Pancreas (tissue), 10 donors: ENCODE measurements at regions not wholly inside any gene's neighbourhood (a gene's known extent, or its start where the extent isn't known, plus 50 kb on each side); places are given as distances from the start of the nearest gene placed in this dataset.

Source experiments
- ATAC-seq, 4 donors: fragments of 200-7000 bp; cut with Tn5 transposase; one replicate each; pipeline versions ENCODE4 v1.8.0 to v1.9.1; 2020; ENCODE audit warnings: mild to moderate bottlenecking in 4 of 4, moderate library complexity in 4 of 4
- DNase-seq, 6 donors: peaks; one replicate each; pipeline ENCODE4 v3.0.0-alpha.2; 2020
- FAIRE-seq: peaks from 2 replicates; lab custom pipeline; 2012; peaks lifted over from hg19 to GRCh38; lab: Jason Lieb, UNC
- H3K27ac ChIP-seq, 4 donors: fragments of 200-600 bp; sonication (generic); 1 replicate in 3 of 4; 2 replicates in 1 of 4; pipeline versions ENCODE4 v1.5.0 to v1.8.0; 2020
- H3K27me3 ChIP-seq, 4 donors: fragments of 200-600 bp; one replicate each; pipeline ENCODE4 v1.8.0; 2021
- H3K36me3 ChIP-seq, 3 donors: fragments of 200-600 bp; sonication (generic) in 1 of 3; one replicate each; pipeline versions ENCODE4 v1.5.0 to v1.8.0; 2020 to 2021
- H3K4me1 ChIP-seq, 3 donors: fragments of 200-600 bp; one replicate each; pipeline ENCODE4 v1.8.0; 2021
- H3K4me3 ChIP-seq, 4 donors: fragments of 200-600 bp; sonication (generic) in 2 of 4; one replicate each; pipeline versions ENCODE4 v1.5.0 to v1.8.0; 2020 to 2021
- H3K9me3 ChIP-seq, 4 donors: fragments of 200-600 bp; one replicate each; pipeline ENCODE4 v1.8.0; 2021
- WGBS, 2 donors: extraction: QIAGEN DNeasy Blood & Tissue Kit; methylation state at CpG; one replicate each; pipeline ENCODE4 v1.1.7; 2013; 5-methylcytosine and 5-hydroxymethylcytosine counted together
- intact Hi-C, 3 donors: fragments of 100-400 bp; cut with DNase I; formaldehyde crosslinking; loops; one replicate each; pipeline versions ENCODE4 v1.11.1 to v1.14.2; 2022
- TF ChIP-seq, protein P1 (sequence below), 4 donors: fragments of 200-600 bp; sonication (generic) in 3 of 4; IDR thresholded peaks; one replicate each; pipeline versions ENCODE4 v1.5.0 to v1.8.0; 2021; ENCODE audit warnings: antibody characterized with exemption in 4 of 4
- donor health status: healthy with polysubstance abuse.
- donor health status: DM: no; HTN: no; CAD: no; lungs with moderate emphysema.
- donor health status: DM: no; HTN: no; CAD: no.
- donor health status: control.
- donor health status: control.
- donor health status: Bipolar disorder and iron deficiency.
- donor health status: DM: yes; HTN: yes; CAD: no.
- donor health status: DM: no; HTN: no; CAD: no.
- donor health status: DM: no; HTN: no; CAD: no.
- donor health status: DM: yes; HTN: yes; CAD: no.

DNA sequence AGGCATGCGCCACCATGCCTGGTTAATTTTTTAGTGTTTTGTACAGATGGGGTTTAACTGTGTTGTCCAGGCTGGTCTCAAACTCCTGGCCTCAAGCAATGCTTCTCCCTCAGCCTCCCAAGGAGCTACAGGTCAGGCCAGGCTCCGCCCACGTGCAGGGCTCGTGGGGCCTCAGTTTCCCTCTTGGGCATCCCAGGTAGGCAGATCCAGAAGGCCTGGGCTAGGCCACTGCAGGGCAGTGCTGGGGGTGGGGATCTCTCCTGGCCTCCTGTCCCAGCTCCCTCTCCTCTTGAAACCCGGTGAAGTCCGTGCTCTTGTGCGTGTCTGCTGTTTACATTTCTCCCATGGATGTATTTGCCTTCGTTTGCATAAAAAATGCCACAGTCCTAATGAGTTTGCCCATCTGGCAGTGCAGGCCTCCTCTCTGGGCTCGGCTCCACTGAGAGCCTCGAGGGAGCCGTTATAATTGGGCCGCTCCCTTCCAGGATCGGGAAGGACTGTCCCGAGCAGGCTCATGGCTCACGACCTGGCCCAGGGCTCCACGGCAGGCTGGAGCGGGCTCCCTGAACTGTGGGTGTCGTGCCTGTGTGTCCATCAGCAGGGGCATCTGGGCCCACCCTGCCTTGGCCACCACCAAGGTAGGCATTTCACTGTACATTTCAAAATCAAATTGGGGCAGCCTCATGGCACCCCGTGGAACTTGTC lies 52.6 kb upstream of the RUFY1 start:
- no peaks in the 10 kb centered on the region for H3K36me3 ChIP-seq
- TF ChIP-seq, protein P1, sequence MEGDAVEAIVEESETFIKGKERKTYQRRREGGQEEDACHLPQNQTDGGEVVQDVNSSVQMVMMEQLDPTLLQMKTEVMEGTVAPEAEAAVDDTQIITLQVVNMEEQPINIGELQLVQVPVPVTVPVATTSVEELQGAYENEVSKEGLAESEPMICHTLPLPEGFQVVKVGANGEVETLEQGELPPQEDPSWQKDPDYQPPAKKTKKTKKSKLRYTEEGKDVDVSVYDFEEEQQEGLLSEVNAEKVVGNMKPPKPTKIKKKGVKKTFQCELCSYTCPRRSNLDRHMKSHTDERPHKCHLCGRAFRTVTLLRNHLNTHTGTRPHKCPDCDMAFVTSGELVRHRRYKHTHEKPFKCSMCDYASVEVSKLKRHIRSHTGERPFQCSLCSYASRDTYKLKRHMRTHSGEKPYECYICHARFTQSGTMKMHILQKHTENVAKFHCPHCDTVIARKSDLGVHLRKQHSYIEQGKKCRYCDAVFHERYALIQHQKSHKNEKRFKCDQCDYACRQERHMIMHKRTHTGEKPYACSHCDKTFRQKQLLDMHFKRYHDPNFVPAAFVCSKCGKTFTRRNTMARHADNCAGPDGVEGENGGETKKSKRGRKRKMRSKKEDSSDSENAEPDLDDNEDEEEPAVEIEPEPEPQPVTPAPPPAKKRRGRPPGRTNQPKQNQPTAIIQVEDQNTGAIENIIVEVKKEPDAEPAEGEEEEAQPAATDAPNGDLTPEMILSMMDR (IDR thresholded peaks at IDR 0.05): no peak
- DNase-seq (no peak), ATAC-seq (no peak), FAIRE-seq (no peak)
- H3K27me3 ChIP-seq: no peaks in the 10 kb centered on the region
- H3K4me1 ChIP-seq: no peaks in the 10 kb centered on the region
- H3K9me3 ChIP-seq: no peaks in the 10 kb centered on the region
- intact Hi-C loops: no loop called here
- no peak overlapping the region for H3K4me3 ChIP-seq
- no peak overlapping the region for H3K27ac ChIP-seq
- WGBS, 2 donors: 53 to 55% methylated on average over 19 of the region's 19 CpGs

DNA sequence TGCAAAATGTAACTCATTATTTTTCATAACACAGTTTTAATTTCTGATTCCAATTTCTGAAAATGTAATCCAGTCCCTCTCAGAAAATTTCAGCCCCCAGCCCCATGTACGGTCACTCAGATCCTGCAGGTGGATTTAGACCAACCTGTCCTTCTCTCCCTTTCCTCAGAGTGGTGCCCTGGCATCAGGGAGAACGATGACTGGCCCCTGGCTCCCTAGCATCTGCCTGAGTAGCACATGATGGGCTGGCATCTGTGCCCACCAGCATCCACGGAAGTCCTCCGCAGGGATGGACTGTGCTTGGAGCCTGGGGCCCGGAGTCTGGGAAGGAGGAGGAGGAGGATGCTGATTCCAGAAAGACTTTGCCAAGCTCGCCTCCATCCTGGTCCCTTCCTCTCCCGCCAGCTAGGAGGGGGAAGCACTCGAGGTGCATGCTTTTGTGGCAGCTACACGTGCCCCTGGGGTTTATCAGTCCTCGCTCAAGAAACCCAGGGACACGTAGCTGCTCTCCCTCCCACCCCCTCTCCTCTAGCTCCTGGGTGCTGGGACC lies 54.4 kb upstream of the RUFY1 start:
- Histone ChIP-seq H3K9me3 (no peaks in the 10 kb centered on the region), H3K36me3 (no peaks in the 10 kb centered on the region), H3K27ac (no peak overlapping the region), H3K4me3 (no peak overlapping the region), H3K27me3 (no peaks in the 10 kb centered on the region), H3K4me1 (no peaks in the 10 kb centered on the region)
- TF ChIP-seq, protein P1 (IDR thresholded peaks at IDR 0.05): no peak
- ATAC-seq: no peak
- whole genome bisulfite sequencing, 2 donors: 42 to 46% methylated on average over 11 of the region's 11 CpGs
- intact Hi-C loops: no loop called here
- DNase-seq: no peak
- FAIRE-seq: no peak

DNA sequence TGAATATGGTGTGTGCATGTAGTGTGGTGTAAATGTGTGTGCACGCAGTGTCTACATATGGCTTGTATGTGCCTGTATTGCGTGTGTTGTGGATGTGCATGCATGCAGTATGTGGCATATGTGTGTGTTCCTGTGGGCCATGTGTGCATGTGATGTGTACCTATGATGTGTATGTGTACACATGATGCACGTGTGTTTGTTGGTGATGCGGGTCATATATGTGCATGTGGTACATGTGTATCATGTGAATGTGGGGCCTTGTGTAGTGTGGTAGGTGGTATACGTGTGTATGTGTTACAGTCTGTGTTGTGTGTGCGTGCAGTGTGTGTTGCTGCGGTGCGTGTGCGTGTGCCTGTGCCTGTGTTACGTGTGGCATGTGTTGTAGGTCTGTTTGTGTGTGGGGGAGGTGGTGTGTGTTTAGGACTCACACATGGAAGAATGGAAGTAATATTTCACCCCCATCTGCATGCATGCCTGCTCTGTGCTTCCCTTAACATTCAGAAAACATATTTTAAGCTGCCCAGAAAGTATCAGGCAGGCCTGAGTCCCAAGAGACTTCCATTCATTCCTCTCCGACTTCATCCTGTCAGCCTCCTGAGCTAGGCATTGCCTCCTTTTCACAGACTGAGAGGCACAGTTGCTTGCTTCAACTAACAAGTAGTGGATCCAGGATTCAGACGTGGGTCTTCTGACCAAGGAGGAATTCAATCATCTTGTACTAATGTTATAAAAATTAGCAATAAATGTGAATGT lies 55.4 kb upstream of the RUFY1 start:
- H3K9me3 ChIP-seq: no peaks in the 10 kb centered on the region
- intact Hi-C loops: loop anchor here in 2 of 3 donors (5.0 kb wide), 1 partner anchor 328 kb away; no protein-coding TSS in a partner anchor
- no peaks in the 10 kb centered on the region for H3K4me1 ChIP-seq
- no peak overlapping the region for H3K4me3 ChIP-seq
- TF ChIP-seq, protein P1 (IDR thresholded peaks at IDR 0.05): no peak
- no peak for ATAC-seq
- no peaks in the 10 kb centered on the region for H3K27me3 ChIP-seq
- H3K36me3 ChIP-seq: no peaks in the 10 kb centered on the region
- DNase-seq: no peak
- no peak for FAIRE-seq
- no peak overlapping the region for H3K27ac ChIP-seq
- 54 to 71% methylated on average over 12 of the region's 12 CpGs for WGBS, 2 donors

DNA sequence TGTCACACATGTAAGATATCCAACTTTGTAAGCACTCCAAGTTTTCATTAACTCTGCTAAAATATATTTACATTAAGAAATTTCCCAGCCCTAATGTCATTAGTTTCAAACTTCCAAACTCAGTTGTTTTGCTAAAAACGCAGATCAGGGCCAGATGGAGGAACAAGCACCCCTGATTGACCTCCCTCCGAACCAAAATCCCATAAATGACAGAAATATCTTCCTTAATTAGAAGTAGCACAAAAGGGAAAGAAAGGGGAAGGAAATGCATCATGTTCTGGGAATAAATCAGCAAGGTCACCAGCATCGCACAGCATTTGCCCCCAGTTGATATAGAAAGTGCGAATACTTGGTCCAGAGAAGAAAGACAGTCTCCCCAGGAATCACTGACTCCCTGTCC lies 61.4 kb upstream of the RUFY1 start:
- FAIRE-seq (no peak), ATAC-seq (no peak), DNase-seq (no peak)
- 40 to 47% methylated on average over 4 of the region's 4 CpGs for WGBS, 2 donors
- Histone ChIP-seq H3K4me3 (no peak overlapping the region), H3K9me3 (no peaks in the 10 kb centered on the region), H3K36me3 (no peaks in the 10 kb centered on the region), H3K4me1 (no peaks in the 10 kb centered on the region), H3K27ac (no peak overlapping the region), H3K27me3 (no peaks in the 10 kb centered on the region)
- TF ChIP-seq, protein P1 (IDR thresholded peaks at IDR 0.05): no peak
- intact Hi-C loops: no loop called here
